ENCODE measurements at regions not wholly inside any gene's neighbourhood (a gene's known extent, or its start where the extent isn't known, plus 50 kb on each side); places are given as distances from the start of the nearest gene placed in this dataset.

DNA sequence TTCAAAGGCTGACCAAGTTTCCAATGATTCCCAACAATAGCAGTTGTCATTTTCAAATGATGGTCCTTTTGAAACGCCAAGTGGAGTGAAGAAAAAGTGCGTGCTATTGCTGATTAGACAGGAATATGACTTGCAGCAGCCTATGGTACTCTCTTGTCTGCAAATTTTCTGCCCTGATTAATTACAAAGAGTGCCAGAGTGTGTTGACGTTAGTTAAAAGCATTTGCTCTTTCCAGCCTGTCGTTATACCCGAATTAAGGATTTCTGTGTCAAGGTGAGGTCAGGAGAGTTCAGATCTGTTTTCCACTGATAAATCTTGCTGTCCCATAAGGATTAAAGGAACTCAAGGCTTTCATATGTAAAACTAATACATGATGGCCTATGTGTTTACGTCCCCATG is 75.0 kb upstream of the ADAMTS18 start:
- TF ChIP-seq, protein P1, sequence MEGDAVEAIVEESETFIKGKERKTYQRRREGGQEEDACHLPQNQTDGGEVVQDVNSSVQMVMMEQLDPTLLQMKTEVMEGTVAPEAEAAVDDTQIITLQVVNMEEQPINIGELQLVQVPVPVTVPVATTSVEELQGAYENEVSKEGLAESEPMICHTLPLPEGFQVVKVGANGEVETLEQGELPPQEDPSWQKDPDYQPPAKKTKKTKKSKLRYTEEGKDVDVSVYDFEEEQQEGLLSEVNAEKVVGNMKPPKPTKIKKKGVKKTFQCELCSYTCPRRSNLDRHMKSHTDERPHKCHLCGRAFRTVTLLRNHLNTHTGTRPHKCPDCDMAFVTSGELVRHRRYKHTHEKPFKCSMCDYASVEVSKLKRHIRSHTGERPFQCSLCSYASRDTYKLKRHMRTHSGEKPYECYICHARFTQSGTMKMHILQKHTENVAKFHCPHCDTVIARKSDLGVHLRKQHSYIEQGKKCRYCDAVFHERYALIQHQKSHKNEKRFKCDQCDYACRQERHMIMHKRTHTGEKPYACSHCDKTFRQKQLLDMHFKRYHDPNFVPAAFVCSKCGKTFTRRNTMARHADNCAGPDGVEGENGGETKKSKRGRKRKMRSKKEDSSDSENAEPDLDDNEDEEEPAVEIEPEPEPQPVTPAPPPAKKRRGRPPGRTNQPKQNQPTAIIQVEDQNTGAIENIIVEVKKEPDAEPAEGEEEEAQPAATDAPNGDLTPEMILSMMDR (IDR thresholded peaks at IDR 0.05) = no peak
- TF ChIP-seq EZH2 (IDR thresholded peaks at IDR 0.05) (no peak), EZH2phosphoT487 (IDR thresholded peaks at IDR 0.05) (no peak)

Measured in neural progenitor cell (in vitro differentiated cells).